ENCODE measurements at regions not wholly inside any gene's neighbourhood (a gene's known extent, or its start where the extent isn't known, plus 50 kb on each side); places are given as distances from the start of the nearest gene placed in this dataset.

- ChIA-PET CTCF (no interaction called here), POLR2A (no interaction called here)
- no peaks in the 10 kb centered on the region for H3K9me3 Mint-ChIP-seq (ENCODE audit: insufficient read depth)
- no peak overlapping the region for H3K27ac ChIP-seq (ENCODE audit: low read length in 2 of 2)
- no peak overlapping the region for H2AFZ ChIP-seq (ENCODE audit: insufficient read depth, low read depth, low read length, poor library complexity, severe bottlenecking)
- peaks cover 6% of the 10 kb centered on the region for H3K4me1 Mint-ChIP-seq
- H3K4me1 ChIP-seq (ENCODE audit: control insufficient read depth in 2 of 2, insufficient read depth in 2 of 2, low read length in 2 of 2), result no peaks in the 10 kb centered on the region
- no peak for ATAC-seq (ENCODE audit: low read depth)
- H3K27me3 Mint-ChIP-seq, result peaks cover 3% of the 10 kb centered on the region
- no peaks in the 10 kb centered on the region for H3K27me3 ChIP-seq (replicated peaks in 1 of 4; ENCODE audit: control extremely low read depth in 1 of 4, control insufficient read depth in 3 of 4, insufficient read depth in 4 of 4, low read length in 3 of 4)
- TF ChIP-seq EZH2 (IDR thresholded peaks at IDR 0.05; ENCODE audit: borderline replicate concordance, insufficient read depth, low read depth, low read length, poor library complexity, severe bottlenecking) (no peak), CTCF (IDR thresholded peaks at IDR 0.05) (no peak)
- no peak overlapping the region for H3K4me2 ChIP-seq (replicated peaks; ENCODE audit: low read depth, low read length, poor library complexity, severe bottlenecking)
- no peaks in the 10 kb centered on the region for H3K9me3 ChIP-seq (ENCODE audit: control extremely low read depth in 1 of 3, control insufficient read depth in 2 of 3, insufficient read depth in 1 of 3, low read length in 2 of 3)
- H3K36me3 ChIP-seq (replicated peaks in 1 of 2; ENCODE audit: control extremely low read depth in 1 of 2, control insufficient read depth in 1 of 2, extremely low read depth in 1 of 2, insufficient read depth in 2 of 2, low read length in 1 of 2), result no peaks in the 10 kb centered on the region
- no peak overlapping the region for H3K4me3 ChIP-seq (ENCODE audit: control extremely low read depth in 1 of 5, extremely low read depth in 1 of 5, insufficient read depth in 1 of 5, low read depth in 2 of 5, low read length in 4 of 5)
- H3K27ac Mint-ChIP-seq, result no peak overlapping the region
- H3K9ac ChIP-seq (ENCODE audit: low read length), result no peak overlapping the region
- intact Hi-C loops (cut with micrococcal nuclease), result no loop called here
- H3K4me3 Mint-ChIP-seq, result no peak overlapping the region
- no peak for DNase-seq
- whole genome bisulfite sequencing (ENCODE audit: insufficient coverage), result no CpG with 5 or more reads among the region's 1 CpG
- H4K20me1 ChIP-seq (ENCODE audit: control insufficient read depth, insufficient read depth, low read length, poor library complexity, severe bottlenecking), result no peaks in the 10 kb centered on the region
- H3K79me2 ChIP-seq (ENCODE audit: control insufficient read depth, insufficient read depth, low read length), result no peaks in the 10 kb centered on the region
Measured at GRCh38 chr21:24826822-24827221, 780.5 kb downstream of the MRPL39 start.

GRCh38 chr21:24825348-24825747 is 781.9 kb downstream of the MRPL39 start:
- intact Hi-C loops (cut with micrococcal nuclease), result no loop called here
- DNase-seq (no peak), ATAC-seq (ENCODE audit: low read depth) (no peak)
- Histone ChIP-seq H3K4me1 (ENCODE audit: control insufficient read depth in 2 of 2, insufficient read depth in 2 of 2, low read length in 2 of 2) (no peaks in the 10 kb centered on the region), H3K4me3 (ENCODE audit: control extremely low read depth in 1 of 5, extremely low read depth in 1 of 5, insufficient read depth in 1 of 5, low read depth in 2 of 5, low read length in 4 of 5) (no peak overlapping the region), H4K20me1 (ENCODE audit: control insufficient read depth, insufficient read depth, low read length, poor library complexity, severe bottlenecking) (no peaks in the 10 kb centered on the region), H3K9ac (ENCODE audit: low read length) (no peak overlapping the region), H2AFZ (ENCODE audit: insufficient read depth, low read depth, low read length, poor library complexity, severe bottlenecking) (no peak overlapping the region), H3K4me2 (replicated peaks; ENCODE audit: low read depth, low read length, poor library complexity, severe bottlenecking) (no peak overlapping the region), H3K36me3 (replicated peaks in 1 of 2; ENCODE audit: control extremely low read depth in 1 of 2, control insufficient read depth in 1 of 2, extremely low read depth in 1 of 2, insufficient read depth in 2 of 2, low read length in 1 of 2) (no peaks in the 10 kb centered on the region), H3K79me2 (ENCODE audit: control insufficient read depth, insufficient read depth, low read length) (no peaks in the 10 kb centered on the region), H3K27ac (ENCODE audit: low read length in 2 of 2) (no peak overlapping the region), H3K27me3 (replicated peaks in 1 of 4; ENCODE audit: control extremely low read depth in 1 of 4, control insufficient read depth in 3 of 4, insufficient read depth in 4 of 4, low read length in 3 of 4) (no peaks in the 10 kb centered on the region), H3K9me3 (ENCODE audit: control extremely low read depth in 1 of 3, control insufficient read depth in 2 of 3, insufficient read depth in 1 of 3, low read length in 2 of 3) (no peaks in the 10 kb centered on the region)
- H3K4me3 Mint-ChIP-seq, result no peak overlapping the region
- H3K9me3 Mint-ChIP-seq (ENCODE audit: insufficient read depth), result no peaks in the 10 kb centered on the region
- ChIA-PET POLR2A (no interaction called here), CTCF (no interaction called here)
- peaks cover 3% of the 10 kb centered on the region for H3K27me3 Mint-ChIP-seq
- WGBS (ENCODE audit: insufficient coverage), result no CpG with 5 or more reads among the region's 4 CpGs
- H3K27ac Mint-ChIP-seq, result no peak overlapping the region
- TF ChIP-seq EZH2 (IDR thresholded peaks at IDR 0.05; ENCODE audit: borderline replicate concordance, insufficient read depth, low read depth, low read length, poor library complexity, severe bottlenecking) (no peak), CTCF (IDR thresholded peaks at IDR 0.05) (no peak)
- H3K4me1 Mint-ChIP-seq, result peaks cover 6% of the 10 kb centered on the region

Data from B cell (primary cell).